ENCODE measurements at regions not wholly inside any gene's neighbourhood (a gene's known extent, or its start where the extent isn't known, plus 50 kb on each side); places are given as distances from the start of the nearest gene placed in this dataset.
"Not testable (repeated sequence)": the region's sequence is repeated elsewhere in the genome, so short reads cannot be mapped to it uniquely, and the experiment has no call there.

DNA sequence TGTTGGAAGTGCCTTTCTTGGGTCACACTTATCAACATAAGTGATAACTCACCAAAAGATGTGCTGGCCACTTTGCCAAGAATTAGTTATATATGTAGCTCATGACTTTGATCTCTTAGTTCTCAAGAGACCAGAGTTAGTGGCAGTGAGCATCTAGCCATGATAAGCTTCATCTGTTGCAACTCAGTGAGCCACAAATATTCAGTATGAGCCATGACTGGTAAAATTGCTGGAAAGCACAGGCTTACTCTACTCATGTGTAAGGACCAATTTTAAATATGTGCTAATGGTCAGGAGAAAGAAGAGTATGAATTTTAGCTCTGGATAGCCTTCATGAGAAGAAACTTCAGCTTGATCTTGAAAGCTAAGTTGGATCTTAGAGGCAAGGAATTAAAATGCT, 59.4 kb upstream of the TLL1 start:
- Histone ChIP-seq H3K27me3 (no peaks in the 10 kb centered on the region), H3K36me3 (no peaks in the 10 kb centered on the region), H3K4me3 (no peak overlapping the region), H3K4me1 (ENCODE audit: low read depth) (no peaks in the 10 kb centered on the region), H3K27ac (no peak overlapping the region), H3K9me3 (ENCODE audit: low read depth) (no peaks in the 10 kb centered on the region)
- TF ChIP-seq, protein P1, sequence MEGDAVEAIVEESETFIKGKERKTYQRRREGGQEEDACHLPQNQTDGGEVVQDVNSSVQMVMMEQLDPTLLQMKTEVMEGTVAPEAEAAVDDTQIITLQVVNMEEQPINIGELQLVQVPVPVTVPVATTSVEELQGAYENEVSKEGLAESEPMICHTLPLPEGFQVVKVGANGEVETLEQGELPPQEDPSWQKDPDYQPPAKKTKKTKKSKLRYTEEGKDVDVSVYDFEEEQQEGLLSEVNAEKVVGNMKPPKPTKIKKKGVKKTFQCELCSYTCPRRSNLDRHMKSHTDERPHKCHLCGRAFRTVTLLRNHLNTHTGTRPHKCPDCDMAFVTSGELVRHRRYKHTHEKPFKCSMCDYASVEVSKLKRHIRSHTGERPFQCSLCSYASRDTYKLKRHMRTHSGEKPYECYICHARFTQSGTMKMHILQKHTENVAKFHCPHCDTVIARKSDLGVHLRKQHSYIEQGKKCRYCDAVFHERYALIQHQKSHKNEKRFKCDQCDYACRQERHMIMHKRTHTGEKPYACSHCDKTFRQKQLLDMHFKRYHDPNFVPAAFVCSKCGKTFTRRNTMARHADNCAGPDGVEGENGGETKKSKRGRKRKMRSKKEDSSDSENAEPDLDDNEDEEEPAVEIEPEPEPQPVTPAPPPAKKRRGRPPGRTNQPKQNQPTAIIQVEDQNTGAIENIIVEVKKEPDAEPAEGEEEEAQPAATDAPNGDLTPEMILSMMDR (IDR thresholded peaks at IDR 0.05; ENCODE audit: low read depth, low read length): no peak
- peak in 1 of 2 donors; percentile 28 for DNase-seq (ENCODE audit: low read depth in 1 of 2, low spot score in 1 of 2)

DNA sequence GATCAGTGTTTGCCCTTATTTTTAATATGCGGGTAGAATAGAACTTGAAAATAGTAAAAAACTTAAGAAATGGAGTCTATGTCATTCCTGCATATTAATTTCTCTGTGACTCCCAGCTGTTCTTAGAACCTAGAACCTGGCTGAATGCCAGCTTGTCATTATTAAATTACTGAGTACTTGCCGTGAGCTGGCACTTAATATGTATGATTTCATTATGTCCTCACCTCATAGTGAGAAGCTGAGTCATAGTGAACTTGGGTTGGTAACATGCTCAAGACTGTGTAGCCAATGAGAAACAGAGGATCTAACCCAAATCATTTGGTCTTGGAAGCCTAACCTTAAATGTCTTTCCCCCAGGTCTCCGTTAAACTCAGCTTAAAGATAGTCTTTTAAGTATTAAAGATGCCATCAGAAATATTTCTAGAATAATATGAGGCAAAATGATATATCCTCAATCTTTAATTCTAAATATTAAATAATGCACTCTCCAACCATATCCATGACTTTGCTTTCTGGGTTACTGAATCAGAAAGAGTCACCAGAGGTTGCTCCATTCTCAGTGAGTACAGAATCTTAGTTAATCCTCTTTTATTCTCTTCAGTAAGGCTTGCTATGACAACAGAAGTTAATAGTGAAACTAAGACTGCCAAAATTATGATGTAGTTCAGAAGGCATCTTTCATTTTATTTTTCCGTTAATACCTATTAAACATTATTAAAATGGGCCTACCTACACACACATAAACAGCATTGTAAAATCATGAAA, 58.6 kb upstream of the TLL1 start:
- Histone ChIP-seq H3K27ac (no peak overlapping the region), H3K9me3 (ENCODE audit: low read depth) (no peaks in the 10 kb centered on the region), H3K36me3 (no peaks in the 10 kb centered on the region), H3K4me3 (no peak overlapping the region), H3K4me1 (ENCODE audit: low read depth) (no peaks in the 10 kb centered on the region), H3K27me3 (no peaks in the 10 kb centered on the region)
- TF ChIP-seq, protein P1 (IDR thresholded peaks at IDR 0.05; ENCODE audit: low read depth, low read length): no peak
- peak in 1 of 2 donors; percentile 21 for DNase-seq (ENCODE audit: low read depth in 1 of 2, low spot score in 1 of 2)

DNA sequence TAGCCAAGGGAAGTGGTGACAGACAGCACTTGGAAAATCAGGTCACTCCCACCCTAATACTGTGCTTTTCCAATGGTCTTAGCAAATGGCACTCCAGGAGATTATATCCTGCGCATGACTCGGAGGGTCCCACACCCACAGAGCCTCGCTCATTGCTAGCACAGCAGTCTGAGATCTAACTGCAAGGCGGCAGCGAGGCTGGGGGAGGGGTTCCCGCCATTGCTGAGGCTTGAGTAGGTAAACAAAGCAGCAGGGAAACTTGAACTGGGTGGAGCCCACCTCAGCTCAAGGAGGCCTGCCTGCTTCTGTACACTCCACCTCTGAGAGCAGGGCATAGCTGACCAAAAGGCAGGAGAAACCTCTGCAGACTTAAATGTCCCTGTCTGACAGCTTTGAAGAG, 53.9 kb upstream of the TLL1 start:
- H3K36me3 ChIP-seq; H3K27ac ChIP-seq; H3K27me3 ChIP-seq; H3K9me3 ChIP-seq (ENCODE audit: low read depth); DNase-seq (ENCODE audit: low read depth in 1 of 2, low spot score in 1 of 2); H3K4me3 ChIP-seq; H3K4me1 ChIP-seq (ENCODE audit: low read depth): not testable (repeated sequence)
